Activated B cell treated with CpG ODN at 0.5 μM for 24 hours (primary cell): ENCODE measurements at regions not wholly inside any gene's neighbourhood (a gene's known extent, or its start where the extent isn't known, plus 50 kb on each side); places are given as distances from the start of the nearest gene placed in this dataset.

ENCODE experiments used
- ATAC-seq: fragments of 200-7000 bp; cut with Tn5 transposase; one replicate; pipeline ENCODE4 v1.10.0; 2021; ENCODE audit warnings: low read depth, mild to moderate bottlenecking, moderate library complexity
- CTCF ChIA-PET: fragments of 350-600 bp; sonication (Branson Sonifier 250); formaldehyde crosslinking; loops from one replicate; lab custom pipeline; 2021; ENCODE audit warnings: antibody characterized with exemption; lab: Charles Lee
- POLR2A ChIA-PET: fragments of 350-600 bp; sonication (Branson Sonifier 250); formaldehyde crosslinking; loops from one replicate; lab custom pipeline; 2021; ENCODE audit warnings: antibody characterized with exemption; lab: Charles Lee
- DNase-seq: peaks from one replicate; pipeline ENCODE4 v3.0.0; 2022
- H3K27ac Mint-ChIP-seq: one replicate; pipeline ENCODE4 v1.8.0; 2020; ENCODE audit warnings: mixed read lengths
- H3K27me3 Mint-ChIP-seq: one replicate; pipeline ENCODE4 v1.8.0; 2021; ENCODE audit warnings: mixed read lengths
- H3K36me3 Mint-ChIP-seq: one replicate; pipeline ENCODE4 v1.8.0; 2021; ENCODE audit warnings: low read depth, mixed read lengths
- H3K4me1 Mint-ChIP-seq: one replicate; pipeline ENCODE4 v1.8.0; 2021; ENCODE audit warnings: mixed read lengths
- H3K4me3 Mint-ChIP-seq: one replicate; pipeline ENCODE4 v1.8.0; 2020; ENCODE audit warnings: mild to moderate bottlenecking, mixed read lengths
- H3K9me3 Mint-ChIP-seq: one replicate; pipeline ENCODE4 v1.8.0; 2020; ENCODE audit warnings: mixed read lengths
- intact Hi-C: fragments of 100-400 bp; cut with micrococcal nuclease; formaldehyde crosslinking; loops from one replicate; pipeline ENCODE4 v1.15.1; 2024
- TF ChIP-seq, protein P1 (sequence below): fragments of 200-600 bp; IDR thresholded peaks from one replicate; pipeline ENCODE4 v1.8.0; 2022; ENCODE audit warnings: antibody characterized with exemption, mild to moderate bottlenecking

DNA sequence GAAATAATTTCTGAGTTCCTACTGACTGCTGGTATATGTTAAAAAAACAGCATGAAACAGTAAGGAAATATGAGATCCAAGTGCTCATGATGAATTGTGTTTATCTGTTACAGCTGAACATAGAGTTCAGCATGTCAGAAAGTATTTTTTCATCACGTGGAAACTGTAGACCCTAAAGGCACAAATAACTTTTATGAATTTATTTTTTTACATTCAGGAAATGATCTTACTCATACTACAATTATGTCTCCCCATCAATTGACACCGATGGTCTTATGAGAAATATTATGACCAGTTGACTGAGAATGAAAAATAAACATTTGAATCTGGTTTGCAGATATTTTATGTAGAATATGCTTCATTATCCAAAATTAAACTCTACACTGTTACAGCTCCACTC, 283.1 kb upstream of the SPANXN4 start:
- no peak for ATAC-seq
- Mint-ChIP-seq H3K36me3 (no peaks in the 10 kb centered on the region), H3K4me1 (no peaks in the 10 kb centered on the region), H3K27me3 (no peaks in the 10 kb centered on the region), H3K9me3 (no peaks in the 10 kb centered on the region), H3K27ac (no peak overlapping the region), H3K4me3 (no peak overlapping the region)
- CTCF ChIA-PET: no interaction called here
- TF ChIP-seq, protein P1, sequence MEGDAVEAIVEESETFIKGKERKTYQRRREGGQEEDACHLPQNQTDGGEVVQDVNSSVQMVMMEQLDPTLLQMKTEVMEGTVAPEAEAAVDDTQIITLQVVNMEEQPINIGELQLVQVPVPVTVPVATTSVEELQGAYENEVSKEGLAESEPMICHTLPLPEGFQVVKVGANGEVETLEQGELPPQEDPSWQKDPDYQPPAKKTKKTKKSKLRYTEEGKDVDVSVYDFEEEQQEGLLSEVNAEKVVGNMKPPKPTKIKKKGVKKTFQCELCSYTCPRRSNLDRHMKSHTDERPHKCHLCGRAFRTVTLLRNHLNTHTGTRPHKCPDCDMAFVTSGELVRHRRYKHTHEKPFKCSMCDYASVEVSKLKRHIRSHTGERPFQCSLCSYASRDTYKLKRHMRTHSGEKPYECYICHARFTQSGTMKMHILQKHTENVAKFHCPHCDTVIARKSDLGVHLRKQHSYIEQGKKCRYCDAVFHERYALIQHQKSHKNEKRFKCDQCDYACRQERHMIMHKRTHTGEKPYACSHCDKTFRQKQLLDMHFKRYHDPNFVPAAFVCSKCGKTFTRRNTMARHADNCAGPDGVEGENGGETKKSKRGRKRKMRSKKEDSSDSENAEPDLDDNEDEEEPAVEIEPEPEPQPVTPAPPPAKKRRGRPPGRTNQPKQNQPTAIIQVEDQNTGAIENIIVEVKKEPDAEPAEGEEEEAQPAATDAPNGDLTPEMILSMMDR: no peak
- no peak for DNase-seq
- POLR2A ChIA-PET: no interaction called here
- intact Hi-C loops: no loop called here

DNA sequence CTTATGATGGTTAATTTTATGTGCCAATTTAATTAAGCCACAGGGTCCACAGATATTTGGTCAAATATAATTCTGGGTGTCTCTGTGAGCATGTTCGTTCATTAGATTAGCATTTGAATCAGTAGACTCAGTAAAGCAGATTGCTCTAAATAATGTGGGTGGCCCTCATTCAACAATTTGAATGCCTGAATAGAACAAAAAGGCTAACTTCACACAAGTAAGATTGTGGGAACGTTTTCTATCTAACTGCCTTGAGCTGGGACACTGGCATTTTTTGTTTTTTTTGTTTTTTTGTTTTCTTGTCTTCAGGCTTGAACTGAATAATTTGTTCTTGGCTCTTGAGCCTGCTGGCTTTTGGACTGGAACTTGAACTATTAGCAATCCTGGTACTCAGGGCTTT, 292.4 kb upstream of the SPANXN4 start:
- Mint-ChIP-seq H3K4me3 (no peak overlapping the region), H3K36me3 (no peaks in the 10 kb centered on the region), H3K9me3 (peaks cover 4% of the 10 kb centered on the region), H3K27me3 (no peaks in the 10 kb centered on the region), H3K27ac (no peak overlapping the region), H3K4me1 (no peaks in the 10 kb centered on the region)
- intact Hi-C loops: no loop called here
- ChIA-PET POLR2A (no interaction called here), CTCF (no interaction called here)
- DNase-seq: no peak
- TF ChIP-seq, protein P1: no peak
- ATAC-seq: no peak

DNA sequence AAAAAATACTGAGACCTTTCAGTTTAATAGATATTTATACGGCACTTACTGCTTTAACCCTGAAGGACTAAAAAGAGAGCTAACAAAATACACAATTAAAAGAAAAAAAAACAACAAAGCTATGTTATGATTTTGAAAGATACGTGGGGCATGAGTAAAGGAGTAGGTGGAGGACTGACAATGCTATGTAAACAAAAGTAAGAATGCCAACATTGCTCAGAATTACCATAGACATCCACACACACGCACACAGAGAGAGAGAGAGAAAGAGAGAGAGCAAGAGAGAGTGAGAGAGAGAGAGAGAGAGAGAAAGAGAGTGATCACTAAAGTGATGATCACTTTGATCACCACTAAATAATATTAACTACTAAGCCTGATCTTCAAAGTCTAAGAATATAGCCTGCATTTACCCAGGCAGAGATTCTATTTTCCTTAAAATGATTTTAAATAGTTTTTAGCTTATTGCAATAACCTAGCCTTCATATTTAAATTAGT, 313.9 kb upstream of the SPANXN4 start:
- Mint-ChIP-seq H3K27me3 (no peaks in the 10 kb centered on the region), H3K36me3 (no peaks in the 10 kb centered on the region), H3K9me3 (peaks cover 2% of the 10 kb centered on the region), H3K27ac (no peak overlapping the region), H3K4me1 (no peaks in the 10 kb centered on the region), H3K4me3 (no peak overlapping the region)
- no peak for DNase-seq
- TF ChIP-seq, protein P1: no peak
- no peak for ATAC-seq
- ChIA-PET CTCF (no interaction called here), POLR2A (no interaction called here)
- intact Hi-C loops: no loop called here

DNA sequence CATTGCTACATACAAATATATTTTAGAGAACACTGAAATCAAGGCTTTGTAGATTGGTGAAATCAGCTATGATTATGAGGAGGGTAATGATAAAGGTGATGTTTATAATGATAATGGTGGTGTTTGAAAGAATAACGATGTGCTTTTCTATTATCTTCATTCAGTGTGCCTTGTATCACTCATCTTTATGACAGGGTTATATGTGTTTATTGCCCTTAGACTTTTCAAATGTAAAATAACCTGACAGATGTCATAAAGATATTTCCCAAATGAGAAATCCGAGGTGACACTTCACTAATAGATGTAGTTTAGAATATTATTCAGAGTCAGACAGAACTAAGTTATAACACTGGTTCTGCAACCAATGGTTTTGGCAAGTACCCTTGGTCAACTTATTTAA, 323.0 kb upstream of the SPANXN4 start:
- Mint-ChIP-seq H3K36me3 (no peaks in the 10 kb centered on the region), H3K9me3 (no peaks in the 10 kb centered on the region), H3K4me3 (no peak overlapping the region), H3K4me1 (no peaks in the 10 kb centered on the region), H3K27me3 (no peaks in the 10 kb centered on the region), H3K27ac (no peak overlapping the region)
- DNase-seq: no peak
- TF ChIP-seq, protein P1: no peak
- no peak for ATAC-seq
- ChIA-PET CTCF (no interaction called here), POLR2A (no interaction called here)
- intact Hi-C loops: no loop called here

DNA sequence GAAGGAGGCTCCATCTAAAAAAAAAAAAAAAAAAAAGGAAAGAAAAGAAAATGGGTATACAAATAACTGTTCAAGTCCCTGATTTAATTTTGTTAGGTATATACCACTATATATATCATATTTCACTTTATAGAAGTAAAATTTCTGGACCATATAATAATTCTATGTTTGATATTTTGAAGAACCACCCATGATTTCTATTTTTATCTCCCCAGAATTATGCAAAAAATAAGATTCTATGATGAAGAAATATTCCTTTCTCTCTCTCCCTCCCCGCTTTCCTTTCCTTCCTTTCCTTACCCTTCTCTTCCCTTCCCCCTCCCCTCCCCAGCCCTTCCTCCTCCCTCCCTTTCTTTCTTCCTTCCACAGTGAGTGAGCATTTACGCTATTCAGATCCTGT, 337.5 kb upstream of the SPANXN4 start:
- POLR2A ChIA-PET: no interaction called here
- intact Hi-C loops: no loop called here
- ATAC-seq (no peak), DNase-seq (no peak)
- H3K4me1 Mint-ChIP-seq: no peaks in the 10 kb centered on the region
- H3K27ac Mint-ChIP-seq: no peak overlapping the region
- no peaks in the 10 kb centered on the region for H3K27me3 Mint-ChIP-seq
- CTCF ChIA-PET: no interaction called here
- H3K9me3 Mint-ChIP-seq: no peaks in the 10 kb centered on the region
- H3K36me3 Mint-ChIP-seq: no peaks in the 10 kb centered on the region
- no peak overlapping the region for H3K4me3 Mint-ChIP-seq
- TF ChIP-seq, protein P1: no peak
